ENCODE measurements at regions not wholly inside any gene's neighbourhood (a gene's known extent, or its start where the extent isn't known, plus 50 kb on each side); places are given as distances from the start of the nearest gene placed in this dataset.

- ATAC-seq (peak; percentile 64), DNase-seq (peak; percentile 58)
- intact Hi-C loops (cut with micrococcal nuclease): no loop called here
Measured at GRCh38 chr2:16615687-16616615, 49.7 kb downstream of the CYRIA start.

DNA sequence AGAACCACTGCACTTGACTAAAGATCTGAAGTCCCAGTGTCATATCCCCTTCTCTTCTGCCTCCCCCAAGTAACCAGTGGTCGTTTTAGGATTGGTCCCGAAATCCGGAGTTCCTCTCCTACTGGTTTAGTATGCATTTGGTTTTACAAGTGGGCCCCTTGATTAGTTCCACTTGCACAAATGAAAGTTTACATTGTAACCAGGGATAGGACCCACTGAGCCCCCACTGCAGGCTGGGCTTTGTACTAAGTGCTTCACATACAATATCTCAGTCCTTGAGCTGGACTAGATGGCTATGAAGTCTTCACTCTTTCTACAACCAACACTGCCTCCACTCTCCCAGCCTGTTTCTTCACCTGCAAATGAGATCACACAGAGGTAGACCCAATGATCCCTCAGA lies 50.4 kb downstream of the CYRIA start:
- intact Hi-C loops (cut with micrococcal nuclease): no loop called here
- ATAC-seq (no peak), DNase-seq (no peak)

DNA sequence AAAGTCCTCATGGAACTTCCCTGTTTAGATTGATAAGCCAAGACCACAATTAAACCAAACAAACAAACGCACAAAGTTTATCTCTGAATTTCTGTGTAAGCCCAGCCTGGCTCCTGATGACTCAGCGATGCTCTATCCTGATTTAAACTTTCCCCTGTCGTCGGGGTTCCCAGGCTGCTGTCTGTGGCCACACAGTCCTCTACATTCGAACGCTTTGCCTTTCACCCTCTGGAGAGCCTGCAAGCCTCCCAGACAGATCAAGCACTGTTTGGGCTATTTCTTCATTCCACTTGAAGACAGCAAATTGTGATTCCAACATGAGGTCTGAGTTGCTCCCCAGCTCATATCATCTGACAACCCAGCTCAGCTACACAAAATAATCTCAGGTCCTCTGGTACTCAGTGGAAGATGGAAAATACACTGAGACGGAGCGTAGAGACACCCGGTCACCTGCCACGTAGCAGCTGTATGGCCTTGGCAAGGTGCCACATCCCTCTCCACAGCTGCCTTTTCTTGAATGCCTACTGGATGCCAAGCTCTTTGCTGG lies 51.2 kb downstream of the CYRIA start:
- intact Hi-C loops (cut with micrococcal nuclease): no loop called here
- DNase-seq (no peak), ATAC-seq (peak; percentile 39)

- peak; percentile 28 for ATAC-seq
- DNase-seq: no peak
- intact Hi-C loops (cut with micrococcal nuclease): loop anchor here (2.0 kb wide), 1 partner anchor 143 kb away; no protein-coding TSS in a partner anchor
Measured at GRCh38 chr2:16613539-16614011, 52.1 kb downstream of the CYRIA start.

- intact Hi-C loops (cut with micrococcal nuclease): loop anchor here (2.0 kb wide), 1 partner anchor 144 kb away; no protein-coding TSS in a partner anchor
- DNase-seq (no peak), ATAC-seq (no peak)
Measured at GRCh38 chr2:16612490-16612889, 53.1 kb downstream of the CYRIA start.

GRCh38 chr2:16609786-16610185 lies 55.8 kb downstream of the CYRIA start:
- no peak for ATAC-seq
- intact Hi-C loops (cut with micrococcal nuclease): loop anchor here (5.0 kb wide), 2 partner anchors 57 to 972 kb away; no protein-coding TSS in a partner anchor
- DNase-seq: no peak

- intact Hi-C loops (cut with micrococcal nuclease): loop anchor here (5.0 kb wide), 2 partner anchors 57 to 972 kb away; no protein-coding TSS in a partner anchor
- DNase-seq (peak; percentile 88), ATAC-seq (peak; percentile 88)
Measured at GRCh38 chr2:16608661-16609643, 56.7 kb downstream of the CYRIA start.

DNA sequence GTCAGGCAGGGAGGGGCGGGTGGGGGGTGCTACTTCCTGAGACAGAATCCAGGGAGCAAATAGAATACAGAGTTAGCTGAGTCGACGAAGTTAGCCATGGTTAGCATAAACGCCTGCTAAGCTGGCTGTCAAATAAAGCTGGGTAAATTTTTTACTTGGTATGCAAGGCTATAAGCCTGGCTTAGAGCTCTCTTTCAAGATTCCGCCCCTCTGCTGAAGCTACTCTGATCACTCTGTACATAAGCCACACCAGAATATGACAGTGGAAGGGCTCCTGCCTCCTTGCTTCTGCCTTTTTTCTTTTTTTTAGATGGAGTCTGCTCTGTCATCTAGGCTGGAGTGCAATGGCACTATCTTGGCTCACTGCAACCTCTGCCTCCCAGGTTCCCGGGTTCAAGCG lies 58.3 kb downstream of the CYRIA start:
- no peak for DNase-seq
- intact Hi-C loops (cut with micrococcal nuclease): loop anchor here (5.0 kb wide), 2 partner anchors 55 to 970 kb away; no protein-coding TSS in a partner anchor
- no peak for ATAC-seq

DNA sequence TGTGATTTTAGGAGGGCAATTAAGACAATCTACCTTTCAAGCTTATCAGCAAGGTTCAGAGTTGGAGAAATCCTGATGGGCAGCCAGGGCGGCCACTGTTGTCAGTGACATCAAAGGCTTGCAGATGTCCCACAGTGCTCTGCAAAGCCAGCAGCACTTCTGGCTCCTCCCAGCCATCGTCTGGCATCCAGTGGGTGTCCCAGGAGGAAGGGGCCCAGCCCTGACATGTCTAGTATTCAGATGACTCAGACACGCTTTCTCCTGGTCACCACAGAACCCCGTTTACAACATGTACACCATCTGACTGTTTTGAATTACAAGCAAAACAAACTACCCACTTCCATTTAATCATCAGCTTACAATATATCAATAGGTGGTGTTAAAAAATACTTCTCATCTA lies 61.4 kb downstream of the CYRIA start:
- intact Hi-C loops (cut with micrococcal nuclease): no loop called here
- no peak for ATAC-seq
- DNase-seq: no peak

GRCh38 chr2:16591370-16591933 lies 74.2 kb downstream of the CYRIA start:
- intact Hi-C loops (cut with micrococcal nuclease): no loop called here
- ATAC-seq (no peak), DNase-seq (no peak)

DNA sequence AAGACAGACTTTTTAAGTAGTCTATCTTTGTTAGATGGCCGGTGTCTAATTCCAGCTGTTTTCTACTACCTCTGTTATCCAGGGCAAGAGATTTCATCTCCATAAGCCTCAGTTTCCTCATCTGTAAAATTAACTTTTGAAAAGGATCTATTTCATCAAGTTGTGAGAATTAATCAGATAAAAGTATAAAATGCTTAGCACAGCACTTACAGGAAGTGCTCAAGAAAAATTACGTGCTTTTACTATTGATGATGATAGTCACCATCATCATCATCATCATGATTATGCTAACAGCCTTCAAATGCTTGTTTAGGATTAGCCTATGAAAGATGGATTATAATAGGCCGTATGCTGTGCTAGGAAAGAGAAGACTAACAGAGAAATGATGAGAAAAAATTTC lies 76.2 kb downstream of the CYRIA start:
- ATAC-seq (no peak), DNase-seq (no peak)
- intact Hi-C loops (cut with micrococcal nuclease): no loop called here

- DNase-seq (no peak), ATAC-seq (no peak)
- intact Hi-C loops (cut with micrococcal nuclease): no loop called here
Measured at GRCh38 chr2:16588565-16588964, 77.1 kb downstream of the CYRIA start.

DNA sequence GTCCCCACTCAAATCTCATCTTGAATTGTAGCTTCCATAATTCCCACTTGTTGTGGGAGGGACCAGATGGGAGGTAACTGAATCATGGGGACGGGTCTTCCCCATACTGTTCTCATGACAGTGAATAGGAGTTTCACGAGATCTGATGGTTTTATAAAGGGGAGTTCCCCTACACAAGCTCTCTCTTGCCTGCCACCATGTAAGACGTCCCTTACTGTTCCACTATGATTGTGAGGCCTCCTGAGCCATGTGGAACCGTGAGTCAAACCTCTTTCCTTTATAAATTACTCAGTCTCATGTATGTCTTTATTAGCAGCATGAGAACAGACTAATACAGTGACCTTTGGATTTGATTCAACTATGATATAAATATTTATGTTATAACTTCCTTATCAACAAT lies 78.0 kb downstream of the CYRIA start:
- intact Hi-C loops (cut with micrococcal nuclease): no loop called here
- ATAC-seq (no peak), DNase-seq (no peak)

- ATAC-seq: peak; percentile 54
- intact Hi-C loops (cut with micrococcal nuclease): no loop called here
- DNase-seq: no peak
Measured at GRCh38 chr2:16584824-16585540, 80.7 kb downstream of the CYRIA start.

DNA sequence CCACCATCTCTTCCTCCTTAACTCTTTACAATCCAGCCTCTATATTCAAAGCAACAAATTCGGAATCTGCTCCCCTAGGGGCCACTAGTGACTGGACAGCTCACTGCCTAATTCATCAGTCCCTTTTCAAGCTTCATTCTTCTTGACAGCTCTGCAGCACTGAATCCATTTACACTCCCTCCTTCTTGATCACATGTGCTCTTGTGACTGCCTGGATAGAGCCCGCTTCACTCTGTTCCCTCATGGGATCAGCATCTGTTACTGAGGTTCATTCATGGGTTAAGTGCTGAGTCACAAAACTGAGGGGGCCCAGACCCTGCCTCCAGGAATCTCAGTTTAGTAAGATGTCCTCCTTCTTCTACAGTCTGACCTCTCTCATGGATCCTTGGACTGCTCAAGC lies 81.5 kb downstream of the CYRIA start:
- intact Hi-C loops (cut with micrococcal nuclease): no loop called here
- DNase-seq: no peak
- no peak for ATAC-seq

DNA sequence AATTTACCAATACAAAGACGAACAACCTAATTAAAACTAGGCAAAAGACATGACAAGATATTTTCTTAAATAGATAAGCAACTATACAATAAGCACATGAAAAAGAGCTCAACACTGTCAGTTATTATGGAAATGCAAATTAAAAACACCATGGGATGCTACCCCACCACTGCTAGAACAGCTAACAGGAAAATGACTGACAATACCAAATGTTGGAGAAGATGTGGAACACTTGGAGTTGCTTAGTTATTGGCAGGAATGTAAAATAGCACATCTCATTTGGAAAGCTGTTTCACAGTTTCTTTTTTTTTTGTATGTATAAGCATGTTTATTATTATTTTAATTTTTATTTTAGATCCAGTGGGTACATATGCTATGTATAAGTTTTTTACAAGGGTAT lies 84.4 kb downstream of the CYRIA start:
- ATAC-seq: no peak
- intact Hi-C loops (cut with micrococcal nuclease): no loop called here
- DNase-seq: no peak

DNA sequence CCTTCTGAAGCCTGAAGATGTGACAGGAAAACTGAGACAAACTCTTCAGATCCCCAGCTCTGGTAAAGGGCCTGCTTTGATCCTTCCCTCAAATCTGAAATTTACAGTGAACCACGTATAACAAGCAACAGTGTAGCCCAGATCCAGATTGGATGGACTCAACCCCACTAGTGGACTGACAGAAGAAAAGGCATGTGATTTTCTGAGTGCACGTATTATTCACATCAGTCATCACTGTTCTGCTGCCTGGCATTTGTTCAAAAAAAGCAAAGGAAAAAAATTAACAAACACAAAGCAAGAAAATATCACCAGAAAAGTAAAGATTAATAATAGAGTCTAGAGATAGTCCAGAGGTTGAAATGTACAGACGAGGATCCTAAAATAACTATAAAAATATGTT lies 87.6 kb downstream of the CYRIA start:
- DNase-seq (no peak), ATAC-seq (no peak)
- intact Hi-C loops (cut with micrococcal nuclease): no loop called here

- intact Hi-C loops (cut with micrococcal nuclease): no loop called here
- DNase-seq (no peak), ATAC-seq (peak; percentile 80)
Measured at GRCh38 chr2:16570516-16570915, 95.1 kb downstream of the CYRIA start.
